ENCODE measurements at regions not wholly inside any gene's neighbourhood (a gene's known extent, or its start where the extent isn't known, plus 50 kb on each side); places are given as distances from the start of the nearest gene placed in this dataset.

- no peaks in the 10 kb centered on the region for H3K36me3 Mint-ChIP-seq (ENCODE audit: low read depth)
- H3K9me3 Mint-ChIP-seq: no peaks in the 10 kb centered on the region
- H3K27ac Mint-ChIP-seq: no peak overlapping the region
- intact Hi-C loops (cut with micrococcal nuclease): no loop called here
- H3K4me3 Mint-ChIP-seq: no peak overlapping the region
- H3K4me1 Mint-ChIP-seq: no peaks in the 10 kb centered on the region
- H3K27me3 Mint-ChIP-seq: no peaks in the 10 kb centered on the region
- no peak for DNase-seq
These were observed 220.6 kb downstream of the OLFM4 start for GRCh38 chr13:53249236-53249635.

- Mint-ChIP-seq H3K27me3 (no peaks in the 10 kb centered on the region), H3K27ac (no peak overlapping the region), H3K4me1 (no peaks in the 10 kb centered on the region), H3K4me3 (no peak overlapping the region), H3K36me3 (ENCODE audit: low read depth) (no peaks in the 10 kb centered on the region), H3K9me3 (no peaks in the 10 kb centered on the region)
- intact Hi-C loops (cut with micrococcal nuclease): no loop called here
- peak; percentile 74 for DNase-seq
These were observed 221.8 kb downstream of the OLFM4 start for GRCh38 chr13:53250272-53250875.

GRCh38 chr13:53250977-53251376 is 222.4 kb downstream of the OLFM4 start:
- H3K9me3 Mint-ChIP-seq: no peaks in the 10 kb centered on the region
- H3K27me3 Mint-ChIP-seq: no peaks in the 10 kb centered on the region
- H3K36me3 Mint-ChIP-seq (ENCODE audit: low read depth): no peaks in the 10 kb centered on the region
- no peak overlapping the region for H3K4me3 Mint-ChIP-seq
- intact Hi-C loops (cut with micrococcal nuclease): no loop called here
- H3K27ac Mint-ChIP-seq: no peak overlapping the region
- no peaks in the 10 kb centered on the region for H3K4me1 Mint-ChIP-seq
- DNase-seq: no peak

GRCh38 chr13:53254500-53254899 is 225.9 kb downstream of the OLFM4 start:
- H3K4me1 Mint-ChIP-seq: no peaks in the 10 kb centered on the region
- H3K36me3 Mint-ChIP-seq (ENCODE audit: low read depth): no peaks in the 10 kb centered on the region
- no peaks in the 10 kb centered on the region for H3K9me3 Mint-ChIP-seq
- intact Hi-C loops (cut with micrococcal nuclease): no loop called here
- DNase-seq: peak; percentile 55
- H3K27me3 Mint-ChIP-seq: no peaks in the 10 kb centered on the region
- no peak overlapping the region for H3K4me3 Mint-ChIP-seq
- no peak overlapping the region for H3K27ac Mint-ChIP-seq

- no peaks in the 10 kb centered on the region for H3K27me3 Mint-ChIP-seq
- no peak for DNase-seq
- no peak overlapping the region for H3K4me3 Mint-ChIP-seq
- no peaks in the 10 kb centered on the region for H3K36me3 Mint-ChIP-seq (ENCODE audit: low read depth)
- no peaks in the 10 kb centered on the region for H3K9me3 Mint-ChIP-seq
- H3K27ac Mint-ChIP-seq: no peak overlapping the region
- no peaks in the 10 kb centered on the region for H3K4me1 Mint-ChIP-seq
- intact Hi-C loops (cut with micrococcal nuclease): no loop called here
These were observed 227.2 kb downstream of the OLFM4 start for GRCh38 chr13:53255795-53256194.

GRCh38 chr13:53260594-53260993 is 232.0 kb downstream of the OLFM4 start:
- DNase-seq: no peak
- no peaks in the 10 kb centered on the region for H3K9me3 Mint-ChIP-seq
- no peak overlapping the region for H3K27ac Mint-ChIP-seq
- H3K27me3 Mint-ChIP-seq: no peaks in the 10 kb centered on the region
- H3K36me3 Mint-ChIP-seq (ENCODE audit: low read depth): no peaks in the 10 kb centered on the region
- no peak overlapping the region for H3K4me3 Mint-ChIP-seq
- intact Hi-C loops (cut with micrococcal nuclease): no loop called here
- H3K4me1 Mint-ChIP-seq: no peaks in the 10 kb centered on the region

GRCh38 chr13:53264751-53265385 is 236.3 kb downstream of the OLFM4 start:
- no peaks in the 10 kb centered on the region for H3K36me3 Mint-ChIP-seq (ENCODE audit: low read depth)
- no peak overlapping the region for H3K27ac Mint-ChIP-seq
- H3K4me1 Mint-ChIP-seq: no peaks in the 10 kb centered on the region
- H3K4me3 Mint-ChIP-seq: no peak overlapping the region
- no peaks in the 10 kb centered on the region for H3K27me3 Mint-ChIP-seq
- no peaks in the 10 kb centered on the region for H3K9me3 Mint-ChIP-seq
- DNase-seq: no peak
- intact Hi-C loops (cut with micrococcal nuclease): no loop called here

GRCh38 chr13:53266757-53267156 is 238.1 kb downstream of the OLFM4 start:
- Mint-ChIP-seq H3K4me1 (no peaks in the 10 kb centered on the region), H3K36me3 (ENCODE audit: low read depth) (no peaks in the 10 kb centered on the region), H3K27ac (no peak overlapping the region), H3K27me3 (no peaks in the 10 kb centered on the region), H3K9me3 (no peaks in the 10 kb centered on the region), H3K4me3 (no peak overlapping the region)
- intact Hi-C loops (cut with micrococcal nuclease): no loop called here
- DNase-seq: no peak

GRCh38 chr13:53269634-53270033 is 241.0 kb downstream of the OLFM4 start:
- Mint-ChIP-seq H3K27ac (no peak overlapping the region), H3K27me3 (no peaks in the 10 kb centered on the region), H3K4me1 (no peaks in the 10 kb centered on the region), H3K36me3 (ENCODE audit: low read depth) (no peaks in the 10 kb centered on the region), H3K4me3 (no peak overlapping the region), H3K9me3 (no peaks in the 10 kb centered on the region)
- DNase-seq: no peak
- intact Hi-C loops (cut with micrococcal nuclease): no loop called here

- Mint-ChIP-seq H3K36me3 (ENCODE audit: low read depth) (no peaks in the 10 kb centered on the region), H3K9me3 (no peaks in the 10 kb centered on the region), H3K27me3 (no peaks in the 10 kb centered on the region), H3K27ac (no peak overlapping the region), H3K4me3 (no peak overlapping the region), H3K4me1 (no peaks in the 10 kb centered on the region)
- intact Hi-C loops (cut with micrococcal nuclease): no loop called here
- DNase-seq: no peak
These were observed 244.3 kb downstream of the OLFM4 start for GRCh38 chr13:53272873-53273272.

GRCh38 chr13:53276265-53276664 is 247.7 kb downstream of the OLFM4 start:
- H3K36me3 Mint-ChIP-seq (ENCODE audit: low read depth): no peaks in the 10 kb centered on the region
- no peak for DNase-seq
- no peak overlapping the region for H3K27ac Mint-ChIP-seq
- H3K9me3 Mint-ChIP-seq: no peaks in the 10 kb centered on the region
- H3K4me3 Mint-ChIP-seq: no peak overlapping the region
- intact Hi-C loops (cut with micrococcal nuclease): no loop called here
- H3K4me1 Mint-ChIP-seq: no peaks in the 10 kb centered on the region
- no peaks in the 10 kb centered on the region for H3K27me3 Mint-ChIP-seq

GRCh38 chr13:53281677-53282076 is 253.1 kb downstream of the OLFM4 start:
- intact Hi-C loops (cut with micrococcal nuclease): no loop called here

GRCh38 chr13:53285896-53286430 is 257.4 kb downstream of the OLFM4 start:
- H3K27ac Mint-ChIP-seq: no peak overlapping the region
- intact Hi-C loops (cut with micrococcal nuclease): no loop called here
- H3K4me3 Mint-ChIP-seq: no peak overlapping the region
- H3K36me3 Mint-ChIP-seq (ENCODE audit: low read depth): no peaks in the 10 kb centered on the region
- H3K27me3 Mint-ChIP-seq: no peaks in the 10 kb centered on the region
- no peaks in the 10 kb centered on the region for H3K9me3 Mint-ChIP-seq
- H3K4me1 Mint-ChIP-seq: no peaks in the 10 kb centered on the region
- DNase-seq: no peak

More at GRCh38 chr13:53281677-53282076, 253.1 kb downstream of the OLFM4 start:
- no peak overlapping the region for H3K27ac Mint-ChIP-seq
- no peak for DNase-seq
- no peaks in the 10 kb centered on the region for H3K4me1 Mint-ChIP-seq
- H3K27me3 Mint-ChIP-seq: no peaks in the 10 kb centered on the region
- no peaks in the 10 kb centered on the region for H3K36me3 Mint-ChIP-seq (ENCODE audit: low read depth)
- H3K4me3 Mint-ChIP-seq: no peak overlapping the region
- H3K9me3 Mint-ChIP-seq: no peaks in the 10 kb centered on the region

GRCh38 chr13:53298396-53298795 is 269.8 kb downstream of the OLFM4 start:
- Mint-ChIP-seq H3K36me3 (ENCODE audit: low read depth) (no peaks in the 10 kb centered on the region), H3K4me1 (no peaks in the 10 kb centered on the region)
- intact Hi-C loops (cut with micrococcal nuclease): no loop called here

GRCh38 chr13:53301449-53301848 is 272.8 kb downstream of the OLFM4 start:
- Mint-ChIP-seq H3K27ac (no peak overlapping the region), H3K9me3 (no peaks in the 10 kb centered on the region), H3K4me1 (no peaks in the 10 kb centered on the region), H3K36me3 (ENCODE audit: low read depth) (no peaks in the 10 kb centered on the region), H3K4me3 (no peak overlapping the region), H3K27me3 (no peaks in the 10 kb centered on the region)
- intact Hi-C loops (cut with micrococcal nuclease): no loop called here
- DNase-seq: no peak

More at GRCh38 chr13:53298396-53298795, 269.8 kb downstream of the OLFM4 start:
- Mint-ChIP-seq H3K27ac (no peak overlapping the region), H3K27me3 (no peaks in the 10 kb centered on the region), H3K4me3 (no peak overlapping the region), H3K9me3 (no peaks in the 10 kb centered on the region)
- no peak for DNase-seq
